GM19324 (cell line): ENCODE measurements at regions not wholly inside any gene's neighbourhood (a gene's known extent, or its start where the extent isn't known, plus 50 kb on each side); places are given as distances from the start of the nearest gene placed in this dataset.

ENCODE experiments used
- ATAC-seq: cut with Tn5 transposase; IDR thresholded peaks from one replicate; pipeline ENCODE4 v1.9.1; 2021; ENCODE audit warnings: mild to moderate bottlenecking, moderate library complexity; ENCODE audit not compliant: unreplicated experiment, low FRiP score

GRCh38 chr2:176821350-176821749, 391.2 kb upstream of the HNRNPA3 start:
- ATAC-seq: no peak

DNA sequence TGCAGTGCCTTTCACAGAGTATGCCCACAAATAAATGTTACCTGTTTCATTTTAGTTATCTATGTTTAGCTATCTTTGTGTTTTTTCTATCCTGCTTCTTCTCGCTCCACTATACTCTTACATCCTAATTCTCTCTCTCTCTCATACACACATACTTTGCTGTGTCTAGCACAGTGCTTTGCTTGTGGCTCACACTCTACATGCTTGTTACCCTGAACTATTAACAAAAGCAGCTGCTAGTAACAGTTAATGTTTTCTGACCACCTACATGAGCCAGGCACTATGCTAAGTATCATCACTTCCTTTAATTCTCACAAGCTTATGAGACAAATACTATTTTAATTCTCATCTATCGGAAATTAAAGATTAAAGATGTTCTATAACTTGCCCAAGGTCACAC, 390.5 kb upstream of the HNRNPA3 start:
- ATAC-seq: no peak

- no peak for ATAC-seq
Measured at GRCh38 chr2:176826356-176826755, 386.2 kb upstream of the HNRNPA3 start.

- no peak for ATAC-seq
Measured at GRCh38 chr2:176826984-176827668, 385.5 kb upstream of the HNRNPA3 start.

DNA sequence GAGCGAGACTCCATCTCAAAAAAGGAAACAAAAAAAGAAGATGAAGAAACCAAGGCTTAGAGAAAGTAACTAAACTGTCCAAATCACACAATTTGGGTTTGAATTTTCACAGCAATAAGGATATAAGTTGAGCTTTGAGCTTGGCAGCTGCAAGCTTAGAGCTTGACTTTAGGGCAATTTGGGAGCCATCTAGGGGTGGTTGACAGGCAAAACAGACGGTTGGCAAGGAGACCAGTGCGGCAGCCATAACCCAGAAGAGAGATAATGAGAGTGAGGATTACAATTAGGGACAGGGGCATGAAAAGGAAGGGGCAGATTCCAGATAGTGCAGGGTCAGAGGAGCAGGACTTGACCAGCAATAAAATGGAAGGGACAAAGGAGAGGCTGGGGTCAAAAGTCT, 382.2 kb upstream of the HNRNPA3 start:
- no peak for ATAC-seq

- no peak for ATAC-seq
Measured at GRCh38 chr2:176832086-176832485, 380.5 kb upstream of the HNRNPA3 start.

DNA sequence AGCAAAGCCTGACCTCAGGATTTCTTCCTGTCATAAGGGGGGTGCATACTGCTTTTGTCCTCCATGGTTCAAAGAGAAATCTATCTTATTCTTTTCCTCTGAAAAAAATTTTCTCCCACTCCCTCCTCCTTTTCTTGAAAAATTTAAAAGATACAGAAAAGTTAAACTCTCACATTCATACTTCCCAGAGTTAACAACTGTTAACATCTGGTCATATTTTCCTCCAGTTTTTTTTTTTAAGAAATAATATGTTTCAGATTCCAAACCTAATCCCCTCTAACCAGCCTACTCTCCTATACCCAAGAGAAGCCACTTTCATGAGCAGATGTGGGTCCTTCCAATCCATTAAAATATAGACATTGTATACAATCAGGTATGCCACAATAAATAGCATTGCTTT, 378.9 kb upstream of the HNRNPA3 start:
- no peak for ATAC-seq

DNA sequence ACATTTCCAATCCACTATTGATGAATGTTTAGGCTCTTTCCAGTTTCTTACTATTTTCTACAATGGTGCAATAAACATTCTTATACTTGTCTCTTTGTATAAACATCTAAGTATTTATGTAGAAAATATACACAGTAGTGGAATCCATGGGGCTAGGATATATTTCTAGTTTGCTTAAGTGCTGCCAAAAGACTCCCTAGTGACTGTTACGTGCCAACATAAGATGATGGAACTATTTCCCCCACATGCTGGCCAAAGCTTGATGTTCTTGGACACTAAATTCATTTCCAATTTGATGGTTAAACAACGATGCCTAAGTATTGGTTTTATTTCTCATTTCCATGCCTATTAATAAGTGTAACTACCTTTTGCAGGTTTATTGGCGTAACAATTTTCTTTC, 378.4 kb upstream of the HNRNPA3 start:
- no peak for ATAC-seq

- ATAC-seq: no peak
Measured at GRCh38 chr2:176843208-176843607, 369.4 kb upstream of the HNRNPA3 start.

GRCh38 chr2:176844461-176844860, 368.1 kb upstream of the HNRNPA3 start:
- no peak for ATAC-seq

DNA sequence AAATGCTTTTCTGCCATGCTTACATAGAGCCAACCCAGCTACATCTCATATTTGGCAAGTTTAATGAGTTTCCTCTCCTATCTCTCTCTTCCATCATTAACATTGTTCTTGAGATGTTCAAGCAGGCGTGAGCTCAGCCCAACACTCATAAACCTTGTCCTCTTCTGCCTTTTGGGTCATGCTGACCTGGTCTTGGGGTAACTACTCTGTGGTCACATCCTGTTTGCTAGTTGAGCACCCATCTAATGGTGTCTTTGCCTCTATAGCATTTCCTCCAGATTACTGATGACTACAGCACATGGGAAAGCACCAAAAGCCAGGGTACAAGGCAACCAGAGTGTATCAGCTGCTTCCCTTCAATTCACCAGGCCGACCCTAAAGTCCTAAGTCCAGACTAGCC, 366.9 kb upstream of the HNRNPA3 start:
- no peak for ATAC-seq

- no peak for ATAC-seq
Measured at GRCh38 chr2:176847575-176847974, 365.0 kb upstream of the HNRNPA3 start.

DNA sequence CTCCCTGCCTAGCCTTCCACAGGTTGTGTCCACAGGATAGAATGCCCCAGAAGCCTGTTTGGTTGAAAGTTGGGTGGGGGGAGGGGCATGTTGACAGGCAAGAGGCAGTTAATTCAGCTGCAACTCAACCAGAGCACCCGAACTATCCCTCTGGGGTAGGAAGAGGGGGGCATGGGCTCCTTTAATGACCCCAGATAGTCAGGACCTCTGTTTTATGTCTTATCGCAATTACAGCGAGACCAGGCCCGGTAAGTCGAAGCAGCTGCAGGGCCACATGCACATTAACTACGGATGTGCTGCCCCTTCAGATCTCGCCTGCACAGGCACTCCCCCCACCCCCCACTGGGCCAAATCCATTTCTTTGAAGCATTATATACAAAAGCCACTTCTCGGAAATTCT, 363.8 kb upstream of the HNRNPA3 start:
- ATAC-seq: no peak

DNA sequence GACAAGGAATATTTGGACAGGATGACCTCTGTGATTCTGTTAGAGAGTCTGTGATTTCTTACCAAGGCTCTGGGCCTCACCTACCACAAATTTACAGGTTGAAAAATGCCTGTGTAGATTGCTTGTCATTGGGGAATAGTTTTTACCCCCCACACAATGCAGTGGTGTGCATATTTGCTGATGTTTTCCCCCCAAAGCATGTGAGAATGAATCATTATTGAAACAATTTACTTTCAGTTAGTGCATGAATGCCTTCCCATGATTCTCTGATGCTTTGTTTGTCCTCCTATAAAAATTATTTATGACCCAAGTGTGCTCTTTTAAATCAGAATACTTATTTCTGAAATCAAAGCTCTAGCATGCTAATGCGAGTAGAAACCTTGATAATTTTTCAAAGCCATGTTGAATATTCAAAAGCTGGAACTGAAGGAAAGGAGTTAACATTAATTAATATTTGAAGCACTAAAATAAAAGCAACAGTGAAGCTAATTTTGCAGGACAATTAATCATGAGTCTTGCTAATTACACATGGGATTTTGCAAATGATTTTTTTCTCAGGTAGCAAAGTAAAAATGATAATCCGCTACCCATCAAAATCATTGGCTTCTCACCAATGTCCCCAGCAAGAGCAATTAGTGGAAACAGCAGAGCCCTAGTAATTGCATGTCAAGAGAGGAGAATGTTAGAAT, 361.2 kb upstream of the HNRNPA3 start:
- ATAC-seq: no peak

DNA sequence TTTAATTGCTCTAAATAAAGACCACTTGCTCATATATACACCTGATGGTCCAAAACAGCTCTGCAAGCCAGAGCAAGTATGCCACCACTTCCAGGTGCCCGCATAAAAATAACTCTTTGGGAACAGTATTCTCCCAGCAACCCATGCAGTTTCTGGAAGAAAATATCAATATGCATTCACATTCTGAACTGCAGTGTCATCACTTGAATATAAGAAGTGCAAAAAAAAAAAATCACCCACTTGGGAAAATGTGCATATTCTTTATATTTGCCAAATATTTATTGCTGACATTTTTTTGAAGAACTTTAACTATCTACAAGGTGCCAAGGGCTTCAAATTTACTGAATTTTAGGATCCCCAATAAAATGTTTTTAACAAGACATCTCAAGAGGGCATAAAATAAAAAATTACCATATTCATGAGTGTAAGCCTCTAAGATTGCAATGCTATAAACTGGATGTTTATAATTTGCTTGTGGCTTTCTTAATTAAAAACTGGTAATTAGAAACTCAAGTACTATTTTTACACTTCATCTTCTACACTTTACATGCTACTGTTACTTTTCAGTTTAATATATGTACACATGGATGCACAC, 360.6 kb upstream of the HNRNPA3 start:
- no peak for ATAC-seq

DNA sequence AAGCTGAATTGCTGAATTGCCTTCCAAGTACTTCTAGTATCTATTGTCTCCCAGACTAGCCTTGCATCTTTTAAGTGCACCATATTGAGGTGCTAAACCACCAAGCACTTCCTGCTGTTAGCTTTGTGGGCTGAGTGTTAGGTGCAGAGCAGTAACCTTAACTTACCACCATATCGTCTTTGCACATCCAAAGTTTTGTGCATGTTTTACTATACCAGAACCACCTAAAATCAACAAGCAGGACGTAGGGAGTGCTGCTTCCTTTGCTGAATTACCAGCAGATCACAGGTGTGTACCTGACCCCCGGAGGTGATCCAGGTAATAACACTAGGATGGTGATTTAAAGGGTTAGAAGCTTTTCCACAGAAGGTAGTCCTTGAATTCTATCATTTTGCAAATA, 359.9 kb upstream of the HNRNPA3 start:
- no peak for ATAC-seq

GRCh38 chr2:176854062-176854461, 358.5 kb upstream of the HNRNPA3 start:
- ATAC-seq: no peak

GRCh38 chr2:176854878-176855277, 357.7 kb upstream of the HNRNPA3 start:
- no peak for ATAC-seq

GRCh38 chr2:176856683-176857082, 355.9 kb upstream of the HNRNPA3 start:
- no peak for ATAC-seq

GRCh38 chr2:176865336-176865735, 347.3 kb upstream of the HNRNPA3 start:
- no peak for ATAC-seq

DNA sequence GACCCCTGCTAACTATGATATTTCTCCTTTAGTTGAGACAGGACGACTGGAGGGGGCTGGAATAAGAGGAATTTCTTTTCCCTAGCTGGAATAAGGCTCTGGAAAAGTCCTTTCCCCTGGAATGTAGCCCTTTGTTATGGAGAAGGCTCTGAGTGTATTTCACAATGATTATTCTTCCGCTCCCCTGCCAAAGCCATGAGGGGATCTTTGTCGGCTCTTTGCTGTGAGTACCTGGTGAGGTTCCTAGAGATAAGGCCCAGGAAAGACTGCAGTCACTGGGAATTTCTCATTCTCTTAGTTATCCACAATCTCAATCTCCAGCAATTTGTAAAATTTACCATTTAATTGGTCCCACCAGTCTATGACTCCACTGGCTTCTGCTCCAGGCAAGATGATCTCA, 340.2 kb upstream of the HNRNPA3 start:
- ATAC-seq: no peak

DNA sequence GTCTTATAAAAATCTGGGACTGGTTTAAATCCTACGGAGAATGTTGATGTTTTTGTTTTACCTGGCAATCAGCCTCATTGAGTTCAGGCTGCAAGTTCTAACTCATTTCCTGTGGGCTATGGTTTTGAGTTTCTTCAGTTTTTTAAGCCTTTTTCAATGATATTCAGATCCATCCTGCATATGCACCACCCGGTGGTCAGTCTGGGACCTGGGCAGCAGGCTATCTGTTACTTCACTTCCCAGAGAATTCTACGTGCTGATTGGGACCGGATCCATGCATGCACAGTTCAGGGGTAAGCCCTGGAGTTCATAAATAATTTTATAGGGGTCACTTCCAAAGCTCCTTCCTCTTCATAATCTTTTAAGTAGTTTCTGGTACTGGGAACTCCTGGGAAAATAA, 339.2 kb upstream of the HNRNPA3 start:
- ATAC-seq: no peak
